ENCODE measurements at regions not wholly inside any gene's neighbourhood (a gene's known extent, or its start where the extent isn't known, plus 50 kb on each side); places are given as distances from the start of the nearest gene placed in this dataset.

DNA sequence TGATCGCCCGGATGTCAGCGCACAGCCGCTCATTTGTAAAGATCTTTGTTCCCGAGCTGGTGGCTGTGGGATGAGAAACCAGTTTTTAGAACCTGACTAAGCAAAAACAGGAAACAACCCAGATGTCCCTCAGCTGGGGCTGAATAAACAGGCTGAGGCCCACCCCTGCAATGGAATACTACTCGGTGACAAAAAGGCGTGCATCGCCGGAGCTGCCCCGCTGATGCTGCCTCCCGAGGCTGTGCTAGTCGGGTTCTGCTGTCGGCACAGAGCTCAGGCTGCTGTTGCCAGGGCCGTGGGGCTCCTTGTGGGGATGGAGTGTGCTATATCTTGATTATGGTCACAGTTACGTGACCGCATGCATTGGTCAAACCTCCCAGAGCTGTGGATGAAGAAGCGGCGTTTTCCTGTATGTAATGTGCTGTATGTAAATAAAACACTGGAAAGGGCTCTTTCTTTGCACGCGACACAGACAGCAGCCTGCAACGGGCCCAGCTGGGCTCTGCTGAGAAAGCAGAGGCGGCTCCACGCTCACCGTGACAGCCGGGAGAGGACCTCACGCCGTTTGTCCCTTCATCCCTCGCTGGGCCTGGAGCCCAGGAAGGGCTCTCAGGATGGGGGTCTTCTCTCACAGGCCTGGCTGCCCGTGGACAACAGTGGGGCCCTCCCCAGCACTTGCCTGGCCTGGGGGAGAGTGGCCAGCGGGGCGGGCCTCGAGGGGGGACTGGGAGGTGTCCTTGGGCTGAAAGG, 51.5 kb upstream of the RNU6ATAC start:
- TF ChIP-seq POLR2AphosphoS5 (IDR thresholded peaks at IDR 0.05) (no peak), POLR2A (IDR thresholded peaks at IDR 0.05) (no peak)
